ENCODE measurements at regions not wholly inside any gene's neighbourhood (a gene's known extent, or its start where the extent isn't known, plus 50 kb on each side); places are given as distances from the start of the nearest gene placed in this dataset.
"Not testable (repeated sequence)": the region's sequence is repeated elsewhere in the genome, so short reads cannot be mapped to it uniquely, and the experiment has no call there.

GRCh38 chr15:98523912-98524662 is 124.3 kb upstream of the IGF1R start:
- DNase-seq (ENCODE audit: low read depth, low spot score): no peak

- DNase-seq (ENCODE audit: low read depth, low spot score): no peak
Observed at GRCh38 chr15:98524838-98525660, 123.3 kb upstream of the IGF1R start.

DNA sequence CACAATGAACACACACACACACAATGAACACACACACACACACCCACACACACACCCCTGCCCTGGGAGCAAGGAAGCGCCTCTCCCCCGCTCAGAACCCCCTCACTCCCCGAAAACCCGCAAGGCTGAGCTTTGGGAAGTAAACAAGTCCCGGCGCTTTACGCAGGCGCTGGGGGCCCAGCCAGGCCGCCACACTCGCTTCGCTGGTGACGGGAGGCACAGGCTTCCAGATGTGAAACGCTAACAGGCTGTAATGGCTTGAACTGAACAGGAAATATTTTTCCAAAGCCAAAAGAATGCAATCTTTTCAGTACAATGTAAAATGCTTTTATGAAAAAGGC is 122.7 kb upstream of the IGF1R start:
- DNase-seq (ENCODE audit: low read depth, low spot score): no peak

DNA sequence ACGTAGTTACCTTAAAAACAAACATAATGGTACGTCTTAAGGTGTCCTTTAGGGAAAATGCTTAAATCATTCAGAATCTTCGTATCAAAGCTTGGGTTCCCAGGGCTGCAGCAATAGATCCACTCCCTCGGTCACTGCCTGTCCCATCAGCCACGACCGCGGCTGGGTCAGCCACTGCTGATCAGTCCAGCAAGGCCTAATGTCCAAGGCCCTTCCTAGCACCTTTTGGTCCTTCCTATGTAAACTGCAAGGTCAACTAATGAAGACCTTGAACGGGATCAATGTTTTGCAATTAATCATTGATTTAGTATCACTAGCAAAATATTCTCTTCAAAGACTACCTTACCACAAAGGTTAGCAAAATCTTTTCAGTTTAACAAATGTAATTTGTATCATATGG is 122.2 kb upstream of the IGF1R start:
- DNase-seq (ENCODE audit: low read depth, low spot score): no peak

DNA sequence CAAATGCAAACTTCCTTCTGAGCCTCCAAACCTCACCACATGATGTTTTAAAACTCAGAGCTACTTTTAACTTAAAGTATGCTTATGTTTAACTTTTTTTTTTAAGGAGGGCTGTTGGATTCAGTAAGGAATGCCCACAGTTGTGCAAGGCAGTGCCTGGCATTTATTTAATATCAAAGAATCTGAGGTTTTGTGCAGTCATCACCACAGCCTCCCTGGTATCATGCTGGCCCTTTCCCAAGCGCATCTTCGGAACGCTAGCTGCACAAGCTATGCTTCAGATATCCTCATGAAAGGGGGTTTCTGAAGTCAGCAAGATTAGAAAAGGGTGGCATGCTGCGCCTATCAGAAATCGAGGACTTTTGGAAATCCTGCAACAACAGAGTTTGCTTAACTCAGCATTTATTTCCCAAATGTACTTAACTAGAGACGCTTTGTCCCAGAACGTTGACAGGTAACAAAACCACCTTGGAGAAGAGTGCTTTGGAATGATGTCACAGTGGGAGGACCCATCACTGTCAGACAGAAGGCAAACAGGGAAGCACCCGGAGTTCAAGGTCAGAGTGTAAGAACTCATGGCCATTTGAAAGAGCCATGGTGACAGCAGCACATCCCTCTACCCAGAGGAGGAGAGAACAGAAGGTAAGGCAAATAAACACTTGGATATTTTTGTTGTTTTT is 120.2 kb upstream of the IGF1R start:
- no peak for DNase-seq (ENCODE audit: low read depth, low spot score)

GRCh38 chr15:98529205-98530145 is 118.9 kb upstream of the IGF1R start:
- DNase-seq (ENCODE audit: low read depth, low spot score): no peak

GRCh38 chr15:98530570-98530969 is 117.8 kb upstream of the IGF1R start:
- DNase-seq (ENCODE audit: low read depth, low spot score): no peak

GRCh38 chr15:98532063-98532462 is 116.3 kb upstream of the IGF1R start:
- no peak for DNase-seq (ENCODE audit: low read depth, low spot score)

DNA sequence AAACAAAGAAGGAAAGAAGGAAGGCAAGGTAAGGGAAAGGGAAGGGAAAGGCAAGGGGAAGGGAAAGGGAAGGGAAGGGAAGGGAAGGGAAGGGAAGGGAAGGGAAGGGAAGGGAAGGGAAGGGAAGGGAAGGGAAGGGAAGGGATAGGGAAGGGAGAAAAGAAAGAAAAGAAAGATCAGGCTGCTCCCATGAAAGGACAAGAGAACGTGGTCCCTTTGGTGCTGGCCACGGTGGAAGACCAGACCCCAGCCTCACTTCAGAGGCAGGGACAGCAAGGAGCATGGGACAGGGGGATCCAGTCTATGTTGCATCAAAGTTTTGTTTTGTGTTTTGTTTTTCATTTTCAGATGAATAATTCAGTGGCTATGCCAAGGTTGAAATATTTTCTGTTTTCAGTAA is 111.4 kb upstream of the IGF1R start:
- DNase-seq (ENCODE audit: low read depth, low spot score): no peak

DNA sequence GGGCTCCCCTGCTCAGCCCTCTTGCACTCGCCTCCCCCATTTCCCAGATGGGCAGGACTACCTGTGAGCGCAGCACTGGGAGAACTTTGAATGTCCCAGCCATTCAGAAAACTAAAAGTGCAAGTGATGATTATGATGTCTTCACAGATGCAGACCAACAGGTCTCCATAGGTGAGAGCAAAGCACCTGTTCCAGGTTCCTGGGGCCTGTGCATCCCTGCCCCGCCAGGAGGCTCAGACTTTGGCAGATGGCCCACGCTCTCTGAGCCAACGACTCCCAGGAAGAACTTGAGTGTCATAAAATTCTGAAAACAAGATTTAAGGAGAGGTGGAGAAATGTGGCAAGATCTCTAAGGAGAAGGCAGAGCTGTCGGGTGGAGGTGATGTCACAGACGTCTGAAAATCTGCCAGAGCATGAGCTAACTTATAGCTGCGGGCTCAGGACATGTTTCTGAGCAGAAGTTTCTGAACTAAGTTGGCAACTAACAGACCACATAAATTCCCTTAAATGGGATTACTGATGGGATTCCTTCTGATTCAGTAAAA is 110.8 kb upstream of the IGF1R start:
- DNase-seq (ENCODE audit: low read depth, low spot score): no peak

- no peak for DNase-seq (ENCODE audit: low read depth, low spot score)
Observed at GRCh38 chr15:98541519-98541918, 106.8 kb upstream of the IGF1R start.

GRCh38 chr15:98543237-98543636 is 105.1 kb upstream of the IGF1R start:
- no peak for DNase-seq (ENCODE audit: low read depth, low spot score)

DNA sequence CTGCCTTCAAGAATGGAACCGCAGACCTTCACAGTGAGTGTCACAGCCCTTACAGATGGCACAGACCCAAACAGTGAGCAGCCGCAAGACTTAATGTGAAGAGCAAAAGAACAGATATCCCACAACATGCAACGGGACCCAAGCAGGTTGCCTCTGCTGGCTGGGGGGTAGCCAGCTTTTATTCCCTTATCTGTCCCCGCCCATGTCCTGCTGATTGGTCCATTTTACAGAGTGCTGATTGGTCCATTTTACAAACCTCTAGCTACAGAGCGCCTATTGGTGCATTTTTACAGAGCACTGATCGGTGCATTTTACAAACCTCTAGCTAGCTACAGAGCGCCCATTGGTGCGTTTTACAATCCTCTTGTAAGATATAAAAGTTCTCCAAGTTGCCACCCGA is 102.0 kb upstream of the IGF1R start:
- DNase-seq (ENCODE audit: low read depth, low spot score): no peak

GRCh38 chr15:98547275-98547674 is 101.1 kb upstream of the IGF1R start:
- DNase-seq (ENCODE audit: low read depth, low spot score): no peak

- DNase-seq (ENCODE audit: low read depth, low spot score): no peak
Observed at GRCh38 chr15:98547741-98548138, 100.6 kb upstream of the IGF1R start.

GRCh38 chr15:98548139-98548971 is 100.0 kb upstream of the IGF1R start:
- no peak for DNase-seq (ENCODE audit: low read depth, low spot score)

- no peak for DNase-seq (ENCODE audit: low read depth, low spot score)
Observed at GRCh38 chr15:98549003-98549402, 99.3 kb upstream of the IGF1R start.

DNA sequence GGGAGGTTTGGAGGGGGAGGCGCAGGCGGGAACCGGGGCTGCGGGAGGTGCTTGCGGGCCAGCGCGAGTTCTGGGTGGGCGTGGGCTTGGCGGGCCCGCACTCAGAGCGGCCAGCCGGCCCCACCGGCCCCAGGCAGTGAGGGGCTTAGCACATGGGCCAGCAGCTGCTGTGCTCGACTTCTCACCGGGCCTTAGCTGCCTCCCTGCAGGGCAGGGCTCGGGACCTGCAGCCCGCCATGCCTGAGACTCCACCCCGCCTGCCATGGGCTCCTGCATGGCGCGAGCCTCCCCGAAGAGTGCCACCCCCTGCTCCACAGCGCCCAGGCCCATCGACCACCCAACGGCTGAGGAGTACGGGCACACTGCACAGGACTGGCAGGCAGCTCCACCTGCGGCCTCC is 98.6 kb upstream of the IGF1R start:
- no peak for DNase-seq (ENCODE audit: low read depth, low spot score)

DNA sequence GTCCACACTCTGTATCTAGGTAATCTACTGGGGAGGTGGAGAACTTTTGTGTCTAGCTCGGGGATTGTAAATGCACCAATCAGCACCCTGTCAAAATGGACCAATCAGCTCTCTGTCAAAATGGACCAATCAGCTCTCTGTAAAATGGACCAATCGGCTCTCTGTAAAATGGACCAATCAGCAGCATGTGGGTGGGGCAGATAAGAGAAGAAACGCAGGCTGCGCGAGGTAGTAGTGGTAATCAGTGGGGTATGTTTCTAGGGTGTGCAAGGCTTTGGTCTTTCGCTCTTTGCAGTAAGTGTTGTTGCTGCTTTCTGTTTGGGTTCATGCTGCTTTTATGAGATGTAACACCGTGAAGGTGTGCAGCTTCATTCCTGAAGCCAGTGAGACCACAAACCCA is 98.0 kb upstream of the IGF1R start:
- DNase-seq (ENCODE audit: low read depth, low spot score): not testable (repeated sequence)

DNA sequence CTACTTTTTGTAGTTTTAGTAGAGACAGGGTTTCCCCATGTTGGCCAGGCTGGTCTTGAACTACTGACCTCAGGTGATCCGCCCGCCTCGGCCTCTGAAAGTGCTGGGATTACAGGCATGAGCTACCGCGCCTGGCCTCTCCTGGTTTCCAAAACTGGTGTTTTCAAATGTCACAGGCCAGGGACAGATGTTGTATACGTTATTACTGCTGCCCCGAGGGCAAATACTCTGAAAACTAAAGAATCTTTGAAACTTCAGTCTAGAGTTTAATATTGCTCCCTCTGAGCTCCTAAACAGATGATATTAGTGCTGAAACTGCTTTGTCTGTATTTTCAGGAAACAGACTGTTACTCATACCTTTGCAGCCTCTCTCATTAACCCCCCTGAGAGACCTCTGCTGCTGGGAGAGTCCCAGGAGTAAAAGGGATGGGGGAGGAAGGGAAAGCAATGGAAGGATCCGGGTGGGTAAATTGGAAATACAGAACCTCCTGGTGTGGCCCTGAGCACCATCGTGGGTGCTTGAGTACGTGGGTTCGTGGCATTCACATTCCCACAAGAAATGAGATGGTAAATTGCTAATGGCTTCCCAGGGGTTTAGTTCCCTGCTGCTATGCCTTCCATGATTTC is 96.3 kb upstream of the IGF1R start:
- DNase-seq (ENCODE audit: low read depth, low spot score): no peak

Measured in activated CD4-positive, CD25-positive, alpha-beta regulatory T cell treated with anti-CD3 and anti-CD28 coated beads, Interleukin-2, amount 50 U/mL, for 16 hours (primary cell).